UCSD-AML1 (cell line): ENCODE measurements at regions not wholly inside any gene's neighbourhood (a gene's known extent, or its start where the extent isn't known, plus 50 kb on each side); places are given as distances from the start of the nearest gene placed in this dataset.

Experiments used
- DNase-seq: peaks from one replicate; lab custom pipeline; 2025; ENCODE audit not compliant: unreplicated experiment; lab: John Stamatoyannopoulos, UW

- DNase-seq = no peak
These were observed 545.6 kb upstream of the ZNF385D start for GRCh38 chr3:22296601-22297000.

- DNase-seq = no peak
These were observed 546.4 kb upstream of the ZNF385D start for GRCh38 chr3:22297436-22297835.

GRCh38 chr3:22306454-22306853, 555.4 kb upstream of the ZNF385D start:
- no peak for DNase-seq

DNA sequence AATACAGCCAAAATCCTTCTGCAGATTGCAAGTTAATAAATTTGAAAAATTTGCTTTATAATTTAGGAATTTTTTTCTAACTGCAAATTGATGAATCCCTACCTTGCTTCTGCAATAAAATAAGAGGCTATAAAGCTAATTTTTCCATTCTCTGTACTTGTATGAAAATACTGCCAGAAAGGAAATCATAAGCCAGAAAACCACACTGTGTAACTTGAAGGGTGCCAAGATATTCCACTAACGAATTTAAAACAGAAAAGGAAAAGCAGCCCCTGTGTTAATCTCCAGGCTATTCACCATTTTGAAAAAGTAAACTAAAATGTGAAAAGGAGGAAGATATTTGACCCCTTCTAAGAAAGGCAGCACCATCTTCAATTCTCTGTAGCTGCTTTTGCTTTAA, 557.9 kb upstream of the ZNF385D start:
- no peak for DNase-seq

GRCh38 chr3:22315925-22316324, 564.9 kb upstream of the ZNF385D start:
- DNase-seq = no peak

- no peak for DNase-seq
These were observed 567.3 kb upstream of the ZNF385D start for GRCh38 chr3:22318325-22318724.

GRCh38 chr3:22319446-22319845, 568.4 kb upstream of the ZNF385D start:
- no peak for DNase-seq

GRCh38 chr3:22322861-22323260, 571.9 kb upstream of the ZNF385D start:
- DNase-seq = no peak

GRCh38 chr3:22326305-22326704, 575.3 kb upstream of the ZNF385D start:
- DNase-seq = no peak

- no peak for DNase-seq
These were observed 584.0 kb upstream of the ZNF385D start for GRCh38 chr3:22334996-22335395.

DNA sequence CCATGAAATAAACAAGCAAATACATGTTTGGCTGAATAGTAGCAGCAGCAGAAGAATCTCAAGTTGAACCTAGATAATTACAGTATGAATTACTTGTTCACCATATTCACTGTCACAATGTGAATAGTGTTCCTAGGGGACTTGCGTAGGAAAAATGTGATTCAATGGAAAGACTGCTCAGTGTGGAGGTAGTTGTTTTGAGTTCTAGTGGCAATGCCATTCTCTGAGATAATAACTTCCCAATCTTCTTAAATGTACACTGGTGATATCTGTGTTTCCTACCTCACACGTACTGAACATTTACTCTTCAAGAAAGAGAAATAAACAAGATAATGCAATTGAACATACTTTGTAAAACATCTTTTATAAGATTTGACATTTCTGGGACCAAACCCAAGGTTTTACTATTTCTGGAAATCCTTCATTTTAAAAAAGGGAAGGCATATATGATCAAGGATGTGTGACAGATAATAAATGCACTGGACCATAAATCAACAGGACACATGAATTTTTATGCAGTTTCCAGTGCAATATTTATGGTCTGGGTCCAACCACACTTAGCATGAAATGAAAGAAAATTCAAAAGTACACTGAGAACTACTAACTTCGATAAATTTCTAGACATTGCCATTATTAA, 598.3 kb upstream of the ZNF385D start:
- DNase-seq = no peak

DNA sequence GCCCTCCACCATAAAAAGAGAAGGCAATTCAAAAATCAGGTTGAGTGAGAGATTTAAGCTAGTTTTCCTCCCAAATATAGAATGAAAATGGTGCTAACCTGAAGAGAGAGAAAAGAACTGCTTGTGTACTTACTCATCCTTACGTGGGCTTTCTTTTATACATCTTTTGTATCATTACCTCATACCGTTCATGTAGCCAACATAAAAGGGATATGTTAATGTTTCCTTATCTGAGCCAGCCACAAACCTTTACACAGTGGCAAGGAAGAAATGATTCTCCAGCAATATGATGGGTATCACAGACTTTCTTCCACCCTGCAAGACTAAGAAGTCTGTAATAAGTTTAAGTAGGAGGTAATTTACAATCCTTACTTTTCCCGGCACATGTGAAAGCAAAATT, 600.8 kb upstream of the ZNF385D start:
- DNase-seq = no peak

GRCh38 chr3:22353126-22353525, 602.1 kb upstream of the ZNF385D start:
- no peak for DNase-seq

GRCh38 chr3:22358334-22358733, 607.3 kb upstream of the ZNF385D start:
- no peak for DNase-seq

DNA sequence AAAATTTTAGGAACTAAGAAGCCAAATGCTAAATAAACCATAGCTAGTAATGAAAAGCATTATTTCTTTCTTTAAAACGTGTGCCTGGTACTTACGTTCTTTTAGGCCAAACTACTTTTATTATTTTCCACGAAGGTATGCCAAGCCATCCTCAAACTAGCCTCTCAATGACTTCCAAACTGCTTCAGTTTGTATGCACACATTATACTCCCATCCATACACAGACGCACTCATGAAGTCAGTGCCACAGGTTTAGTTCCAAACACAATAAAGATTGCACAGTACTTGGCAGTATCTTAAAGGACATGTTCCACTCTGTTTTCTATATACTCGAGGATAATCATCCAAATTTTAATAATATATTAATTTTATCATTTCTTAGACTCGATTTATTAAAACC, 609.2 kb upstream of the ZNF385D start:
- no peak for DNase-seq

DNA sequence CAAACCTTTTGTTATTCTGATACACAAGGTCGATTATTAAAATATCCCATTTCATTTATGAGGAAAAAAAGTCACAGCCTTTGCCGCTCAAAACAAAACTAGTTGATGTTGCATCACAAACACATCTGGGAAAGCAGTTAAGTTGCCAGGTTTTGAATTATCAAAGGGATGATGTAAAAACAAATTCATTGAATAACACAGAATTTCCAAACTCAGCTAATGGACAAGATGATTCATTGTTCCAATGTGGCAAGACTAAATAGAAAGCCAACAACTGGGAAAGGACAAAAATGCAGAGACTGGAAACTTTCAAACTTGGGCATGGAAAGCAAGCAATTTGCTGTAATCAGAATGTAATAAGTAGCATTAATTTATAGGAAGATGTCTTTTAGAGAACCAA, 610.0 kb upstream of the ZNF385D start:
- DNase-seq = no peak

DNA sequence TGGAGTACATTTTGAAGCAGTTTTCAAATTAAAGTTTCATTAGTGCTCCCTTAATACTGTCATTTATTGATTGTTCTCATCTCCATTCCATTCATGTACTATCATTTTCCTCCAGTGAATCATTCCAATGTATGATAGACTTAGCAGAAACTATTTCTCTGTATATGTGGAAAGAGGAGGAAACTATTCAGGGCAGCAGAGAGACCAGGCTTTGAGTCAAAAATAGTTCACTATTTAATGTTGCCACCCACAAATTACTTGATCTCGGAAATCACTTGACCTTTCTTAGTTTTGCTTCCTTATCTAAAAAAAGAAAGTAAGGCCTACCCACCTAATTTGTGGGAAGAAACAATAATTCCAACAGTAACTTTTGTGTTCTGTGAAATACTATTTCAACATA, 610.5 kb upstream of the ZNF385D start:
- DNase-seq = no peak

DNA sequence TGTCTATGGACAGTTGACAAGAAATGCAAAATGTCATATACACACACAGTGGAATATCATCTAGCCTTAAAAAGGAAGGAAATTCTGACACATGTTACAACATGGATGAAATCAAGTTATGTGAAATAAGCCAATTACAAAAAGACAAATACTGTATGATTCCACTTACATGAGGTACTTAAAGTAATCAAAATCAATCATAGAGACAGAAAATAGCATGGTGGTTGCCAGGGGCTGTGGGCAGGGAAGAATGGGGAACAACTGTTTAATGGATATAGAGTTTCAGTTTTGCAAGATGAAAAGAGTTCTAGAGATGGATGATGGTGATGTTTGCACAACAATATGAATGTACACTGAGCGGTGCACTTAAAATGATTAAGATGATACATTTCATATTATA, 613.8 kb upstream of the ZNF385D start:
- no peak for DNase-seq

GRCh38 chr3:22366781-22367180, 615.8 kb upstream of the ZNF385D start:
- no peak for DNase-seq

DNA sequence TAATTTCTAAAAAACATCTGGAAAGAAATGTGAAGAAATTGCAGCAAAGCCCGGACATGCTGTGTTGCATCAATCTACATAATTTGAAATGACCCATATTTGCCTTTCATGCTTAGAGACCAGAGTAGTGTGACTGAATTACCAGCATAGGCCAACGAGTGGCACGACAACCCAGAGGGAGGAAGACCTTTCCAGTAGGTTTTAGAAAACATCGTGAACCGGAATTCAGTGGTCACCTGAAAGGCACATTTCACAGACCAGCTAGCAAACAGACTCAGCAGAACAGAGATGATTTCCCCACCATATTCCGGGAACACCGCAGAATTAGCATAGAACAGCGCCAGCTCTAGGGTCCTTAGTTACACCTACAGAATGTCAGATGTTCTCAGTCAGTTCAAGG, 620.0 kb upstream of the ZNF385D start:
- DNase-seq = no peak

DNA sequence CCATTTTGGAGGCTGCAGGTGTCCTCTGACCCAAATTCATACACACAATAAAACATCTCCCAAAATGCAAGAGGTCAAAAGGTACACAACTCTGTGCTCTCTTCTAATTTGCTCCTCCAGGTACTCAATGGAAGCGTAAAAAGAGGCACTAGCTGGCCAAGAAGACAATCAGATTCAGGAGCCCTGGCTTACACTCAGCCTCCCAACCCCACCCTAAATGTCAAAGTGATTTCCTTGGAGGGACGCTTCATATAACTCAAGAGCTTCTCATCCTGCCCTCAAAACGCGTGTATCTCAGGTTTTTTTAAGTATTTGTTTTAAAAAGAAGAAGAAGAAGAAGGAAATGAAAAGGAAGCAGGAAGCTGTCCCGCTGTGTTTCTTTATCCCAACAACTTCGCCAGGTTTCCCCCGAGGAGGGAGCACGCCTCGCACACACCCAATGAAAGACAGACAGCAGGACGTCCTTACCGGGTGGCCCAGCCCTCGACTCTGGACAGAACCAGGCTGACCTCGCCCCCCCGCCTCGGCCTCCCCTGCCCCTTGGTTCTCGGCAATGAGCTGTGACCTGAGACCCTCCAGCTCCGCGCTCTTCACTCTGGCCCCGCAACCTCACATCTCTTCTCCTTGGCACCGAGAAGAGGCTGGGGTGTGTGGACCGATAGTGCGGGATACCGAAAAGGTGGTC, 620.7 kb upstream of the ZNF385D start:
- no peak for DNase-seq

DNA sequence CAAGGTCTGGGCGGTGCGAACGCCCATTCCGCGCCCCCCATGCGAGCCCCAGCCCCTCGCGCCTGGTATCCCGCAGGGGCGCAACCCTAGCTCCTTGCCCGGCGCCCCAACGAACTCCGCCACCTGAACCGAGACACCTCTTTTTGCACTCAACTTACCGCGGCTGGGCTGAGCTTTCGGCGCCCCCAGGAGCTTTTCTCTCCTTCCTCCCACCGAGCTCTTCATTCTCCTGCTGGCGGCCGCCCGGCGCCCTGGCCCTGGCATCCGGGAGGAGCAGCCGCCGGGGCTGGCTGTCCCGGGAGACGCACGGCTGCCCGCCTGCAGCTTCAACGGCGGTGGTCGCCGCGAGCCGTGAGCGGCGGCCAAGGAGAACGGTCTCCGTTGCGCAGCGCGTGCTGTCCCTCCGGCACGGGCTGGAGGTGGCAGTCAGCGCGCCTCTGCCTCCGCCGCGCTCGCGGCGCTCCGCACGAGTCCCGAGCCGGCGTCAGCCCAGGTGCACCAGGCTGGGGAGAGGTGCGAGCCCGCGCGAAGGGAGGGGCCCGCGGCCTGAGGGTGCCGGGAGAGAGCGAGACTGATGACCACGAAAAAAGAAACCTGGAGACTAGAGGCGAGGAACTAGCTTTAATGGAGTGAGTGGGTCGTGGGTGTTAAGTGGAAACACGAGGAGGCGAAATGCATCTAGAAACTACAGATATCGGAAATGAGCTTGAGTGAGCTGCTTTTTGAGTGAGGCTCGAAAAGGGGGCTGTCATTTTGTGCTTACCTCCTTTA, 621.5 kb upstream of the ZNF385D start:
- DNase-seq = no peak
